ENCODE measurements at regions not wholly inside any gene's neighbourhood (a gene's known extent, or its start where the extent isn't known, plus 50 kb on each side); places are given as distances from the start of the nearest gene placed in this dataset.

- TF ChIP-seq CTCF (IDR thresholded peaks at IDR 0.05) (peak; percentile 35 to 75 (median 54)), POLR2A (IDR thresholded peaks at IDR 0.05) (no peak)
- intact Hi-C loops (cut with DNase I) = loop anchor here in 7 of 10 donors (1.0 to 10.0 kb wide), 10 partner anchors 40 to 1297 kb away; partner anchors contain the start of gene KLF6 (in 1 of the 7)
- H3K27ac ChIP-seq = peak overlapping the region; percentile 74 to 97 (median 92)
- no peaks in the 10 kb centered on the region for H3K27me3 ChIP-seq
- ATAC-seq (peak; percentile 60 to 85 (median 82)), DNase-seq (peak; percentile 80 to 90 (median 85))
- H3K4me3 ChIP-seq = peak overlapping the region in 9 of 12 donors; percentile 4 to 40 (median 29)
- peaks cover 0 to 69% (median 46%) of the 10 kb centered on the region in 12 donors for H3K4me1 ChIP-seq
- H3K9me3 ChIP-seq = no peaks in the 10 kb centered on the region
- 43 to 55% (median 52%) methylated on average over 23 of the region's 23 CpGs for WGBS, 4 donors
- H3K36me3 ChIP-seq = no peaks in the 10 kb centered on the region
Observed at GRCh38 chr10:3467052-3467951, 294.7 kb upstream of the PITRM1 start.

- no peaks in the 10 kb centered on the region for H3K9me3 ChIP-seq
- H3K36me3 ChIP-seq = no peaks in the 10 kb centered on the region
- WGBS, 4 donors = 59 to 68% (median 63%) methylated on average over 11 of the region's 11 CpGs
- DNase-seq (no peak), ATAC-seq (no peak)
- no peak overlapping the region for H3K4me3 ChIP-seq
- H3K27me3 ChIP-seq = no peaks in the 10 kb centered on the region
- H3K27ac ChIP-seq = peak overlapping the region; percentile 37 to 94 (median 87)
- no peak for TF ChIP-seq POLR2A (IDR thresholded peaks at IDR 0.05)
- peaks cover 0 to 54% (median 37%) of the 10 kb centered on the region in 12 donors for H3K4me1 ChIP-seq
- intact Hi-C loops (cut with DNase I) = loop anchor here in 7 of 10 donors (5.0 to 10.0 kb wide), 8 partner anchors 38 to 1299 kb away; partner anchors contain the start of gene KLF6 (in 1 of the 7)
Observed at GRCh38 chr10:3465406-3465891, 292.9 kb upstream of the PITRM1 start.

- 66 to 73% (median 69%) methylated on average over 9 of the region's 9 CpGs for WGBS, 4 donors
- Histone ChIP-seq H3K4me1 (peaks cover 0 to 50% (median 35%) of the 10 kb centered on the region in 12 donors), H3K4me3 (no peak overlapping the region), H3K27me3 (no peaks in the 10 kb centered on the region), H3K36me3 (no peaks in the 10 kb centered on the region), H3K27ac (peak overlapping the region in 10 of 12 donors; percentile 54 to 94 (median 90)), H3K9me3 (no peaks in the 10 kb centered on the region)
- intact Hi-C loops (cut with DNase I) = loop anchor here in 7 of 10 donors (5.0 to 10.0 kb wide), 8 partner anchors 38 to 1300 kb away; partner anchors contain the start of gene KLF6 (in 1 of the 7)
- no peak for DNase-seq
- TF ChIP-seq CTCF (IDR thresholded peaks at IDR 0.05) = no peak
- no peak for TF ChIP-seq POLR2A (IDR thresholded peaks at IDR 0.05)
- ATAC-seq = no peak
Observed at GRCh38 chr10:3464760-3465405, 292.3 kb upstream of the PITRM1 start.

- intact Hi-C loops (cut with DNase I) = loop anchor here in 3 of 10 donors (10.0 kb wide), 3 partner anchors 216 to 1304 kb away; partner anchors contain the start of gene KLF6 (in 1 of the 3)
- TF ChIP-seq POLR2A (IDR thresholded peaks at IDR 0.05) (no peak), CTCF (IDR thresholded peaks at IDR 0.05) (no peak)
Observed at GRCh38 chr10:3460420-3461128, 288.0 kb upstream of the PITRM1 start.

More at GRCh38 chr10:3460420-3461128, 288.0 kb upstream of the PITRM1 start:
- Histone ChIP-seq H3K4me1 (peaks cover 0 to 13% (median 7%) of the 10 kb centered on the region in 12 donors), H3K9me3 (no peaks in the 10 kb centered on the region), H3K36me3 (no peaks in the 10 kb centered on the region), H3K27ac (no peak overlapping the region), H3K4me3 (no peak overlapping the region), H3K27me3 (no peaks in the 10 kb centered on the region)
- no peak for DNase-seq
- no peak for ATAC-seq
- WGBS, 4 donors = 86 to 95% (median 93%) methylated on average over 6 of the region's 6 CpGs

All from heart left ventricle (tissue), 16 donors.